IPS DF 6.9 (cell line): ENCODE measurements at regions not wholly inside any gene's neighbourhood (a gene's known extent, or its start where the extent isn't known, plus 50 kb on each side); places are given as distances from the start of the nearest gene placed in this dataset.

ENCODE experiments used
- DNase-seq: peaks from one replicate; pipeline ENCODE4 v3.0.0-alpha.2; 2013; ENCODE audit warnings: low read depth, low spot score
- H3K27ac ChIP-seq: one replicate; pipeline ENCODE4 v1.5.1; 2013; ENCODE audit warnings: low read length, control low read depth
- H3K27me3 ChIP-seq: 2 replicates; pipeline ENCODE4 v1.6.1; 2013; ENCODE audit warnings: mild to moderate bottlenecking, low read length; ENCODE audit not compliant: control insufficient read depth, insufficient read depth
- H3K36me3 ChIP-seq: 2 replicates; pipeline ENCODE4 v1.6.1; 2013; ENCODE audit warnings: low read length; ENCODE audit not compliant: control insufficient read depth, insufficient read depth
- H3K4me1 ChIP-seq: 2 replicates; pipeline ENCODE4 v1.6.1; 2013; ENCODE audit warnings: low read length; ENCODE audit not compliant: control insufficient read depth, insufficient read depth
- H3K4me3 ChIP-seq: 2 replicates; pipeline ENCODE4 v1.5.1; 2013; ENCODE audit warnings: mild to moderate bottlenecking, low read length
- H3K9me3 ChIP-seq: 2 replicates; pipeline ENCODE4 v1.6.1; 2013; ENCODE audit warnings: low read length, inconsistent platforms; ENCODE audit not compliant: control insufficient read depth, insufficient read depth
- WGBS: extraction: QIAGEN DNeasy Blood & Tissue Kit; methylation state at CpG from one replicate; pipeline ENCODE4 v1.1.7; 2013; ENCODE audit warnings: mixed read lengths, missing lambda C conversion rate; ENCODE audit not compliant: insufficient read length, insufficient coverage; 5-methylcytosine and 5-hydroxymethylcytosine counted together

- Histone ChIP-seq H3K27me3 (no peaks in the 10 kb centered on the region), H3K27ac (no peak overlapping the region), H3K4me1 (no peaks in the 10 kb centered on the region), H3K9me3 (peaks cover 2% of the 10 kb centered on the region; the same call in 1 of the 2 replicates), H3K36me3 (no peaks in the 10 kb centered on the region), H3K4me3 (no peak overlapping the region)
- no CpG with 5 or more reads among the region's 5 CpGs for WGBS
- DNase-seq = no peak
These were observed 276.1 kb upstream of the SIX2 start for GRCh38 chr2:45285311-45285710.

GRCh38 chr2:45284621-45284995 is 275.4 kb upstream of the SIX2 start:
- Histone ChIP-seq H3K36me3 (no peaks in the 10 kb centered on the region), H3K27ac (no peak overlapping the region), H3K9me3 (no peaks in the 10 kb centered on the region), H3K4me3 (no peak overlapping the region), H3K27me3 (no peaks in the 10 kb centered on the region), H3K4me1 (no peaks in the 10 kb centered on the region)
- DNase-seq = no peak
- no CpG with 5 or more reads among the region's 2 CpGs for WGBS

- Histone ChIP-seq H3K4me3 (no peak overlapping the region), H3K27me3 (no peaks in the 10 kb centered on the region), H3K36me3 (no peaks in the 10 kb centered on the region), H3K9me3 (no peaks in the 10 kb centered on the region), H3K4me1 (no peaks in the 10 kb centered on the region), H3K27ac (no peak overlapping the region)
- WGBS = no CpG with 5 or more reads among the region's 10 CpGs
- DNase-seq = no peak
These were observed 274.7 kb upstream of the SIX2 start for GRCh38 chr2:45283764-45284620.

- Histone ChIP-seq H3K9me3 (no peaks in the 10 kb centered on the region), H3K4me1 (no peaks in the 10 kb centered on the region), H3K27ac (no peak overlapping the region), H3K36me3 (no peaks in the 10 kb centered on the region), H3K4me3 (no peak overlapping the region), H3K27me3 (no peaks in the 10 kb centered on the region)
- no peak for DNase-seq
- WGBS = no CpG with 5 or more reads among the region's 2 CpGs
These were observed 273.4 kb upstream of the SIX2 start for GRCh38 chr2:45282646-45283045.

GRCh38 chr2:45281311-45281710 is 272.1 kb upstream of the SIX2 start:
- H3K9me3 ChIP-seq = no peaks in the 10 kb centered on the region
- no peaks in the 10 kb centered on the region for H3K4me1 ChIP-seq
- no CpG with 5 or more reads among the region's 7 CpGs for WGBS
- H3K27me3 ChIP-seq = no peaks in the 10 kb centered on the region
- H3K36me3 ChIP-seq = no peaks in the 10 kb centered on the region
- no peak overlapping the region for H3K4me3 ChIP-seq
- no peak overlapping the region for H3K27ac ChIP-seq
- no peak for DNase-seq

- WGBS = no CpG with 5 or more reads among the region's 18 CpGs
- no peak for DNase-seq
- H3K27me3 ChIP-seq = no peaks in the 10 kb centered on the region
- no peak overlapping the region for H3K27ac ChIP-seq
- no peaks in the 10 kb centered on the region; the same call in 1 of the 2 replicates for H3K4me1 ChIP-seq
- no peak overlapping the region for H3K4me3 ChIP-seq
- no peaks in the 10 kb centered on the region for H3K36me3 ChIP-seq
- no peaks in the 10 kb centered on the region for H3K9me3 ChIP-seq
These were observed 271.5 kb upstream of the SIX2 start for GRCh38 chr2:45280794-45281193.

- no peak overlapping the region for H3K27ac ChIP-seq
- no peaks in the 10 kb centered on the region; the same call in 1 of the 2 replicates for H3K4me1 ChIP-seq
- no peak overlapping the region for H3K4me3 ChIP-seq
- no peak for DNase-seq
- no peaks in the 10 kb centered on the region for H3K9me3 ChIP-seq
- H3K36me3 ChIP-seq = no peaks in the 10 kb centered on the region
- H3K27me3 ChIP-seq = no peaks in the 10 kb centered on the region
- no CpG with 5 or more reads among the region's 2 CpGs for WGBS
These were observed 270.1 kb upstream of the SIX2 start for GRCh38 chr2:45279356-45279755.

- Histone ChIP-seq H3K27ac (no peak overlapping the region), H3K4me1 (peaks cover 2% of the 10 kb centered on the region; the same call in 1 of the 2 replicates), H3K27me3 (no peaks in the 10 kb centered on the region), H3K36me3 (no peaks in the 10 kb centered on the region), H3K9me3 (no peaks in the 10 kb centered on the region), H3K4me3 (no peak overlapping the region)
- WGBS = no CpG with 5 or more reads among the region's 9 CpGs
- DNase-seq = no peak
These were observed 269.3 kb upstream of the SIX2 start for GRCh38 chr2:45278365-45279078.

- Histone ChIP-seq H3K27ac (no peak overlapping the region), H3K4me3 (no peak overlapping the region), H3K9me3 (no peaks in the 10 kb centered on the region), H3K36me3 (no peaks in the 10 kb centered on the region), H3K4me1 (peaks cover 2% of the 10 kb centered on the region; the same call in 1 of the 2 replicates), H3K27me3 (no peaks in the 10 kb centered on the region)
- no peak for DNase-seq
- WGBS = no CpG with 5 or more reads among the region's 4 CpGs
These were observed 267.7 kb upstream of the SIX2 start for GRCh38 chr2:45276914-45277313.

- peaks cover 2% of the 10 kb centered on the region; the same call in 1 of the 2 replicates for H3K4me1 ChIP-seq
- no peaks in the 10 kb centered on the region for H3K9me3 ChIP-seq
- WGBS = no CpG with 5 or more reads among the region's 1 CpG
- no peaks in the 10 kb centered on the region for H3K36me3 ChIP-seq
- no peak for DNase-seq
- H3K4me3 ChIP-seq = no peak overlapping the region
- H3K27ac ChIP-seq = no peak overlapping the region
- no peaks in the 10 kb centered on the region for H3K27me3 ChIP-seq
These were observed 266.6 kb upstream of the SIX2 start for GRCh38 chr2:45275806-45276205.
